Motor neuron (in vitro differentiated cells): ENCODE measurements at regions not wholly inside any gene's neighbourhood (a gene's known extent, or its start where the extent isn't known, plus 50 kb on each side); places are given as distances from the start of the nearest gene placed in this dataset.
"Not testable (repeated sequence)": the region's sequence is repeated elsewhere in the genome, so short reads cannot be mapped to it uniquely, and the experiment has no call there.

Experiments used
- ATAC-seq, 8 experiments: fragments of 200-7000 bp; cut with Tn5 transposase; replicated peaks in 6 of 8; 2 replicates each; pipeline ENCODE4 v1.8.0; 2021; ENCODE audit warnings: mild to moderate bottlenecking in 8 of 8, moderate library complexity in 8 of 8
- H3K27ac ChIP-seq, 2 donors: fragments of 250-450 bp; sonication (Bioruptor Pico); 2 replicates each; pipeline ENCODE4 v1.9.0; 2021; ENCODE audit warnings: antibody characterized with exemption in 2 of 2, mild to moderate bottlenecking in 2 of 2, moderate library complexity in 1 of 2
- H3K4me1 ChIP-seq, 2 donors: fragments of 250-450 bp; sonication (Bioruptor Pico); replicated peaks in 1 of 2; 2 replicates each; pipeline ENCODE4 v1.6.1; 2021; ENCODE audit warnings: antibody characterized with exemption in 2 of 2, mild to moderate bottlenecking in 2 of 2, moderate library complexity in 1 of 2
- H3K4me3 ChIP-seq, 5 donors: fragments of 250-450 bp; sonication (Bioruptor Pico); 2 replicates each; pipeline ENCODE4 v1.9.0; 2021; ENCODE audit warnings: antibody characterized with exemption in 5 of 5, mild to moderate bottlenecking in 5 of 5, moderate library complexity in 4 of 5
- whole genome bisulfite sequencing, 10 experiments: fragments of 450-650 bp; shearing (Covaris generic); methylation state at CpG; one replicate each; pipeline ENCODE4 v1.0.0; 2022; 5-methylcytosine and 5-hydroxymethylcytosine counted together
- in situ Hi-C, 9 experiments: fragments of 400-800 bp; cut with MboI; loops; one replicate each; pipeline ENCODE4 v1.15.0; 2021; ENCODE audit warnings: low sequenced_read_pairs in 9 of 9, low pct_unique_long_range_greater_than_20kb in 2 of 9; ENCODE audit not compliant: unreplicated experiment in 9 of 9

GRCh38 chr9:23044549-23044948 lies 597.9 kb downstream of the DMRTA1 start:
- no peak for ATAC-seq
- Histone ChIP-seq H3K4me3 (no peak overlapping the region), H3K4me1 (no peaks in the 10 kb centered on the region), H3K27ac (no peak overlapping the region)
- in situ Hi-C loops: no loop called here

- ATAC-seq, H3K4me1 ChIP-seq, H3K4me3 ChIP-seq, in situ Hi-C loops, H3K27ac ChIP-seq: not testable (repeated sequence)
- WGBS, 10 experiments: 83 to 100% (median 100%) methylated on average over 1 of the region's 1 CpG; no CpG with 5 or more reads in 7 of the 10 experiments
Observed at GRCh38 chr9:23046026-23046425, 599.4 kb downstream of the DMRTA1 start.

GRCh38 chr9:23050548-23050947 lies 603.9 kb downstream of the DMRTA1 start:
- no peak overlapping the region for H3K4me3 ChIP-seq

GRCh38 chr9:23073136-23073535 lies 626.5 kb downstream of the DMRTA1 start:
- in situ Hi-C loops: no loop called here
- no peak for ATAC-seq
- Histone ChIP-seq H3K4me1 (no peaks in the 10 kb centered on the region), H3K4me3 (no peak overlapping the region), H3K27ac (no peak overlapping the region)
- 0 to 100% (median 72%) methylated on average over 1 of the region's 1 CpG for WGBS, 10 experiments

More at GRCh38 chr9:23050548-23050947, 603.9 kb downstream of the DMRTA1 start:
- no peaks in the 10 kb centered on the region for H3K4me1 ChIP-seq
- WGBS, 10 experiments: 43 to 100% (median 100%) methylated on average over 1 of the region's 1 CpG; no CpG with 5 or more reads in 1 of the 10 experiments
- in situ Hi-C loops: no loop called here
- ATAC-seq: no peak
- no peak overlapping the region for H3K27ac ChIP-seq

- Histone ChIP-seq H3K4me3 (no peak overlapping the region), H3K4me1 (no peaks in the 10 kb centered on the region), H3K27ac (no peak overlapping the region)
- peak in 2 of 8 experiments; percentile 58 to 79 for ATAC-seq
- in situ Hi-C loops: no loop called here
- WGBS, 10 experiments: 0 to 92% (median 80%) methylated on average over 2 of the region's 2 CpGs; no CpG with 5 or more reads in 1 of the 10 experiments
Observed at GRCh38 chr9:23079798-23080197, 633.2 kb downstream of the DMRTA1 start.

GRCh38 chr9:23081377-23081776 lies 634.8 kb downstream of the DMRTA1 start:
- no peak overlapping the region for H3K27ac ChIP-seq
- no peak for ATAC-seq
- H3K4me3 ChIP-seq: no peak overlapping the region
- 0 to 92% (median 61%) methylated on average over 1 to 5 of the region's 5 CpGs; no CpG with 5 or more reads in 2 of the 10 experiments for WGBS, 10 experiments
- in situ Hi-C loops: no loop called here
- no peaks in the 10 kb centered on the region for H3K4me1 ChIP-seq

GRCh38 chr9:23088932-23089364 lies 642.3 kb downstream of the DMRTA1 start:
- no peak overlapping the region for H3K4me3 ChIP-seq
- WGBS, 10 experiments: 33 to 100% (median 80%) methylated on average over 1 to 2 of the region's 5 CpGs; no CpG with 5 or more reads in 6 of the 10 experiments
- ATAC-seq: peak in 3 of 8 experiments; percentile 19 to 63 (median 32)
- no peaks in the 10 kb centered on the region for H3K4me1 ChIP-seq
- no peak overlapping the region for H3K27ac ChIP-seq
- in situ Hi-C loops: no loop called here

- H3K27ac ChIP-seq: no peak overlapping the region
- no peaks in the 10 kb centered on the region for H3K4me1 ChIP-seq
- 0 to 100% (median 29%) methylated on average over 1 to 2 of the region's 2 CpGs; no CpG with 5 or more reads in 4 of the 10 experiments for WGBS, 10 experiments
- ATAC-seq: peak in 5 of 8 experiments; percentile 49 to 90 (median 69)
- in situ Hi-C loops: loop anchor here in 1 of 9 experiments (25.0 kb wide), 1 partner anchor 105 kb away; no protein-coding TSS in a partner anchor
- H3K4me3 ChIP-seq: no peak overlapping the region
Observed at GRCh38 chr9:23117616-23118015, 671.0 kb downstream of the DMRTA1 start.

- H3K4me1 ChIP-seq: no peaks in the 10 kb centered on the region
- ATAC-seq: no peak
- no peak overlapping the region for H3K4me3 ChIP-seq
- H3K27ac ChIP-seq: no peak overlapping the region
- in situ Hi-C loops: loop anchor here in 1 of 9 experiments (25.0 kb wide), 1 partner anchor 108 kb away; no protein-coding TSS in a partner anchor
- WGBS, 10 experiments: 20 to 100% (median 89%) methylated on average over 1 to 3 of the region's 3 CpGs; no CpG with 5 or more reads in 3 of the 10 experiments
Observed at GRCh38 chr9:23120630-23121029, 674.0 kb downstream of the DMRTA1 start.

- no peak overlapping the region for H3K4me3 ChIP-seq
- H3K4me1 ChIP-seq: no peaks in the 10 kb centered on the region
- 6 to 96% (median 55%) methylated on average over 2 to 5 of the region's 5 CpGs for WGBS, 10 experiments
- H3K27ac ChIP-seq: no peak overlapping the region
- peak in 1 of 8 experiments; percentile 26 for ATAC-seq
- in situ Hi-C loops: loop anchor here in 1 of 9 experiments (25.0 kb wide), 1 partner anchor 111 kb away; no protein-coding TSS in a partner anchor
Observed at GRCh38 chr9:23123048-23123632, 676.5 kb downstream of the DMRTA1 start.

GRCh38 chr9:23145467-23145866 lies 680.6 kb downstream of the ELAVL2 start:
- 60 to 100% methylated on average over 1 of the region's 1 CpG; no CpG with 5 or more reads in 8 of the 10 experiments for WGBS, 10 experiments
- in situ Hi-C loops: no loop called here
- ATAC-seq: no peak
- no peak overlapping the region for H3K4me3 ChIP-seq
- H3K27ac ChIP-seq: no peak overlapping the region
- H3K4me1 ChIP-seq: peaks cover 0 to 4% of the 10 kb centered on the region in 2 donors

GRCh38 chr9:23153058-23153457 lies 673.0 kb downstream of the ELAVL2 start:
- in situ Hi-C loops: no loop called here
- Histone ChIP-seq H3K4me1 (no peaks in the 10 kb centered on the region), H3K4me3 (no peak overlapping the region), H3K27ac (no peak overlapping the region)
- ATAC-seq: no peak
- WGBS, 10 experiments: 39 to 100% (median 88%) methylated on average over 1 to 3 of the region's 7 CpGs; no CpG with 5 or more reads in 4 of the 10 experiments

- no peak for ATAC-seq
- Histone ChIP-seq H3K4me3 (no peak overlapping the region), H3K4me1 (no peaks in the 10 kb centered on the region), H3K27ac (no peak overlapping the region)
- 0 to 100% (median 85%) methylated on average over 1 to 2 of the region's 2 CpGs; no CpG with 5 or more reads in 5 of the 10 experiments for WGBS, 10 experiments
- in situ Hi-C loops: no loop called here
Observed at GRCh38 chr9:23160491-23160890, 665.5 kb downstream of the ELAVL2 start.
